Liver (tissue), 3 donors: ENCODE measurements at regions not wholly inside any gene's neighbourhood (a gene's known extent, or its start where the extent isn't known, plus 50 kb on each side); places are given as distances from the start of the nearest gene placed in this dataset.

ENCODE experiments used
- ATF3 ChIP-seq: IDR thresholded peaks from 2 replicates; pipeline ENCODE4 v1.6.1; 2016; ENCODE audit warnings: antibody characterized with exemption
- CTCF ChIP-seq: fragments of 150-350 bp; IDR thresholded peaks from 2 replicates; pipeline ENCODE4 v1.5.1; 2017; ENCODE audit warnings: improper control_type of control experiment, low read depth, low read length; ENCODE audit not compliant: missing input control
- EGR1 ChIP-seq, 2 donors: IDR thresholded peaks; 2 replicates each; pipeline ENCODE4 v1.6.1; 2016 to 2018; ENCODE audit warnings: antibody characterized with exemption in 2 of 2, low read depth in 2 of 2
- FOXA1 ChIP-seq: IDR thresholded peaks from 2 replicates; pipeline ENCODE4 v1.6.1; 2016; ENCODE audit warnings: antibody characterized with exemption
- JUND ChIP-seq, 2 donors: IDR thresholded peaks; 2 replicates each; pipeline ENCODE4 v1.6.1; 2016; ENCODE audit warnings: antibody characterized with exemption in 2 of 2
- MAX ChIP-seq: IDR thresholded peaks from 2 replicates; pipeline ENCODE4 v1.6.1; 2016; ENCODE audit warnings: antibody characterized with exemption
- NR2F2 ChIP-seq: IDR thresholded peaks from 2 replicates; pipeline ENCODE4 v1.6.1; 2016; ENCODE audit warnings: antibody characterized with exemption
- REST ChIP-seq: IDR thresholded peaks from 2 replicates; pipeline ENCODE4 v1.6.1; 2016; ENCODE audit warnings: antibody characterized with exemption, mild to moderate bottlenecking
- SP1 ChIP-seq: IDR thresholded peaks from 2 replicates; pipeline ENCODE4 v1.6.1; 2018; ENCODE audit warnings: antibody characterized with exemption, mild to moderate bottlenecking
- TAF1 ChIP-seq: conservative IDR thresholded peaks from 2 replicates; pipeline ENCODE4 v1.6.1; 2016; ENCODE audit warnings: antibody characterized with exemption, mild to moderate bottlenecking
- donor health status: healthy.
- donor health status: healthy.

- TF ChIP-seq TAF1 (no peak), CTCF (no peak), FOXA1 (no peak), MAX (no peak), REST (no peak), ATF3 (no peak), EGR1 (IDR thresholded peaks at IDR 0.05; ENCODE audit: low read depth in 2 of 2) (no peak), JUND (IDR thresholded peaks at IDR 0.05) (no peak), SP1 (no peak), NR2F2 (no peak)
These were observed 85.4 kb upstream of the HIF1A start for GRCh38 chr14:61609884-61610283.
